Stimulated activated CD8-positive, alpha-beta memory T cell treated with anti-CD3 and anti-CD28 coated beads, Interleukin-12 subunit alpha, Interleukin-12 subunit beta, amount 100 ng/mL, for 1 hour (primary cell): ENCODE measurements at regions not wholly inside any gene's neighbourhood (a gene's known extent, or its start where the extent isn't known, plus 50 kb on each side); places are given as distances from the start of the nearest gene placed in this dataset.

Experiments
- DNase-seq: peaks from one replicate; pipeline ENCODE4 v3.0.0-alpha.2; 2020; ENCODE audit warnings: low read depth

GRCh38 chr13:107743526-107743925 lies 471.8 kb downstream of the LIG4 start:
- DNase-seq, result no peak

- DNase-seq, result no peak
Measured at GRCh38 chr13:107743100-107743499, 472.2 kb downstream of the LIG4 start.

- DNase-seq, result no peak
Measured at GRCh38 chr13:107742544-107742943, 472.8 kb downstream of the LIG4 start.

GRCh38 chr13:107738004-107738403 lies 477.3 kb downstream of the LIG4 start:
- no peak for DNase-seq

- no peak for DNase-seq
Measured at GRCh38 chr13:107736731-107737130, 478.6 kb downstream of the LIG4 start.

- DNase-seq, result no peak
Measured at GRCh38 chr13:107736170-107736569, 479.2 kb downstream of the LIG4 start.

GRCh38 chr13:107734891-107735625 lies 480.3 kb downstream of the LIG4 start:
- DNase-seq, result no peak

- no peak for DNase-seq
Measured at GRCh38 chr13:107733276-107733675, 482.1 kb downstream of the LIG4 start.

- DNase-seq, result no peak
Measured at GRCh38 chr13:107730813-107731212, 484.5 kb downstream of the LIG4 start.

GRCh38 chr13:107721125-107721869 lies 494.0 kb downstream of the LIG4 start:
- no peak for DNase-seq

- no peak for DNase-seq
Measured at GRCh38 chr13:107716741-107717140, 498.6 kb downstream of the LIG4 start.

- DNase-seq, result no peak
Measured at GRCh38 chr13:107716241-107716640, 499.1 kb downstream of the LIG4 start.

- no peak for DNase-seq
Measured at GRCh38 chr13:107715496-107715895, 499.8 kb downstream of the LIG4 start.

GRCh38 chr13:107713314-107713713 lies 502.0 kb downstream of the LIG4 start:
- DNase-seq, result no peak

- DNase-seq, result no peak
Measured at GRCh38 chr13:107712145-107712860, 503.0 kb downstream of the LIG4 start.

GRCh38 chr13:107690181-107690580 lies 525.2 kb downstream of the LIG4 start:
- DNase-seq, result no peak

- DNase-seq, result no peak
Measured at GRCh38 chr13:107685876-107686275, 529.5 kb downstream of the LIG4 start.

GRCh38 chr13:107681600-107681999 lies 533.7 kb downstream of the LIG4 start:
- DNase-seq, result no peak

- no peak for DNase-seq
Measured at GRCh38 chr13:107680115-107680514, 535.2 kb downstream of the LIG4 start.

- no peak for DNase-seq
Measured at GRCh38 chr13:107678075-107678689, 537.2 kb downstream of the LIG4 start.

- no peak for DNase-seq
Measured at GRCh38 chr13:107675847-107676550, 539.3 kb downstream of the LIG4 start.
